H9 (cell line): ENCODE measurements at regions not wholly inside any gene's neighbourhood (a gene's known extent, or its start where the extent isn't known, plus 50 kb on each side); places are given as distances from the start of the nearest gene placed in this dataset.

Experiments
- DNase-seq: peaks from one replicate; pipeline ENCODE4 v3.0.0-alpha.2; 2017
- H2AFZ ChIP-seq: one replicate; pipeline ENCODE4 v1.6.1; 2013; ENCODE audit warnings: mild to moderate bottlenecking, low read length, control low read depth, moderate library complexity
- H2AK5ac ChIP-seq: 2 replicates; pipeline ENCODE4 v1.6.1; 2013; ENCODE audit warnings: low read length, control low read depth, mixed read lengths; ENCODE audit not compliant: insufficient read length
- H2BK120ac ChIP-seq: one replicate; pipeline ENCODE4 v1.6.1; 2013; ENCODE audit warnings: low read depth, mild to moderate bottlenecking, low read length, control low read depth, inconsistent platforms; ENCODE audit not compliant: poor library complexity, severe bottlenecking
- H2BK12ac ChIP-seq: 2 replicates; pipeline ENCODE4 v1.6.1; 2013; ENCODE audit warnings: low read length, control low read depth, mixed read lengths, low read depth; ENCODE audit not compliant: insufficient read length
- H2BK15ac ChIP-seq: 2 replicates; pipeline ENCODE4 v1.6.1; 2013; ENCODE audit warnings: low read depth, low read length, control low read depth
- H2BK20ac ChIP-seq: one replicate; pipeline ENCODE4 v1.6.1; 2013; ENCODE audit warnings: low read depth, mild to moderate bottlenecking, low read length, control low read depth, inconsistent platforms; ENCODE audit not compliant: poor library complexity, severe bottlenecking
- H2BK5ac ChIP-seq: 2 replicates; pipeline ENCODE4 v1.6.1; 2013; ENCODE audit warnings: low read length, control low read depth, mixed read lengths; ENCODE audit not compliant: insufficient read length
- H3K14ac ChIP-seq: 2 replicates; pipeline ENCODE4 v1.6.1; 2013; ENCODE audit warnings: low read length, control low read depth; ENCODE audit not compliant: insufficient read depth
- H3K18ac ChIP-seq: 2 replicates; pipeline ENCODE4 v1.6.1; 2013; ENCODE audit warnings: low read depth, mild to moderate bottlenecking, mixed read lengths, low read length, control low read depth; ENCODE audit not compliant: insufficient read length
- H3K23ac ChIP-seq: 2 replicates; pipeline ENCODE4 v1.6.1; 2013; ENCODE audit warnings: low read length, control low read depth, mixed read lengths, low read depth; ENCODE audit not compliant: insufficient read length
- H3K23me2 ChIP-seq: 2 replicates; pipeline ENCODE4 v1.6.1; 2013; ENCODE audit warnings: low read depth, mild to moderate bottlenecking, mixed read lengths, low read length, control low read depth; ENCODE audit not compliant: insufficient read length, poor library complexity, severe bottlenecking
- H3K27ac ChIP-seq: 2 replicates; pipeline ENCODE4 v1.5.1; 2013; ENCODE audit warnings: low read length, control low read depth, mixed read lengths, low read depth; ENCODE audit not compliant: insufficient read length
- H3K27me3 ChIP-seq: 2 replicates; pipeline ENCODE4 v1.6.1; 2013; ENCODE audit warnings: low read length, control low read depth, inconsistent platforms; ENCODE audit not compliant: insufficient read depth
- H3K4ac ChIP-seq: 2 replicates; pipeline ENCODE4 v1.6.1; 2013; ENCODE audit warnings: low read depth, mild to moderate bottlenecking, control low read depth, inconsistent platforms, low read length, moderate library complexity
- H3K4me1 ChIP-seq: 2 replicates; pipeline ENCODE4 v1.6.1; 2013; ENCODE audit warnings: low read length, control low read depth, inconsistent platforms; ENCODE audit not compliant: insufficient read depth
- H3K4me2 ChIP-seq: 2 replicates; pipeline ENCODE4 v1.6.1; 2013; ENCODE audit warnings: low read length, control low read depth, mixed read lengths; ENCODE audit not compliant: insufficient read length, insufficient read depth
- H3K56ac ChIP-seq: 2 replicates; pipeline ENCODE4 v1.6.1; 2013; ENCODE audit warnings: low read depth, mild to moderate bottlenecking, mixed read lengths, low read length, control low read depth; ENCODE audit not compliant: insufficient read length
- H3K79me1 ChIP-seq: 2 replicates; pipeline ENCODE4 v1.6.1; 2013; ENCODE audit warnings: low read depth, mild to moderate bottlenecking, moderate library complexity, low read length, control low read depth, inconsistent platforms; ENCODE audit not compliant: insufficient read depth, poor library complexity, severe bottlenecking
- H3K79me2 ChIP-seq: 2 replicates; pipeline ENCODE4 v1.6.1; 2013; ENCODE audit warnings: low read length, control low read depth, inconsistent platforms; ENCODE audit not compliant: insufficient read depth
- H3K9ac ChIP-seq: 2 replicates; pipeline ENCODE4 v1.6.1; 2013; ENCODE audit warnings: low read length, control low read depth, mixed read lengths; ENCODE audit not compliant: insufficient read length; ENCODE audit errors: extremely low read depth
- H3K9me3 ChIP-seq: one replicate; pipeline ENCODE4 v1.6.1; 2013; ENCODE audit warnings: low read depth, low read length, inconsistent platforms; ENCODE audit not compliant: control insufficient read depth
- H3T11ph ChIP-seq: one replicate; pipeline ENCODE4 v1.6.1; 2013; ENCODE audit warnings: mild to moderate bottlenecking, low read length, control low read depth, inconsistent platforms
- H4K20me1 ChIP-seq: one replicate; pipeline ENCODE4 v1.6.1; 2013; ENCODE audit not compliant: control insufficient read depth, insufficient read length, insufficient read depth
- H4K5ac ChIP-seq: 2 replicates; pipeline ENCODE4 v1.6.1; 2013; ENCODE audit warnings: low read depth, mild to moderate bottlenecking, mixed read lengths, low read length, control low read depth; ENCODE audit not compliant: insufficient read length
- H4K8ac ChIP-seq: replicated peaks from 2 replicates; pipeline ENCODE4 v1.6.1; 2013; ENCODE audit warnings: low read length, control low read depth, mixed read lengths, low read depth; ENCODE audit not compliant: insufficient read length
- H4K91ac ChIP-seq: 2 replicates; pipeline ENCODE4 v1.6.1; 2013; ENCODE audit warnings: low read depth, mild to moderate bottlenecking, moderate library complexity, mixed read lengths, low read length, control low read depth; ENCODE audit not compliant: insufficient read length
- H3K27ac Mint-ChIP-seq, 3 experiments: 2 replicates in 2 of 3; 3 replicates in 1 of 3; pipeline ENCODE4 v1.8.0; 2020 to 2021; ENCODE audit warnings: mixed read lengths in 3 of 3, mild to moderate bottlenecking in 1 of 3, moderate library complexity in 1 of 3
- H3K27me3 Mint-ChIP-seq: 2 replicates; pipeline ENCODE4 v1.8.0; 2021; ENCODE audit warnings: low read depth, mild to moderate bottlenecking, moderate library complexity, mixed read lengths
- H3K36me3 Mint-ChIP-seq, 3 experiments: 2 replicates in 2 of 3; 3 replicates in 1 of 3; pipeline ENCODE4 v1.8.0; 2020 to 2021; ENCODE audit warnings: low read depth in 3 of 3, mixed read lengths in 3 of 3; ENCODE audit not compliant: insufficient read depth in 1 of 3
- H3K4me1 Mint-ChIP-seq, 2 experiments: 2 replicates each; pipeline ENCODE4 v1.8.0; 2020; ENCODE audit warnings: mixed read lengths in 2 of 2
- H3K4me3 Mint-ChIP-seq, 2 experiments: 2 replicates in 1 of 2; 3 replicates in 1 of 2; pipeline ENCODE4 v1.8.0; 2020 to 2021; ENCODE audit warnings: mild to moderate bottlenecking in 2 of 2, mixed read lengths in 2 of 2, moderate library complexity in 1 of 2
- H3K9me3 Mint-ChIP-seq, 2 experiments: 2 replicates in 1 of 2; 3 replicates in 1 of 2; pipeline ENCODE4 v1.8.0; 2020; ENCODE audit warnings: mild to moderate bottlenecking in 2 of 2, mixed read lengths in 2 of 2, moderate library complexity in 1 of 2
- CTCF ChIP-seq: fragments of 200-600 bp; sonication (generic); conservative IDR thresholded peaks from 3 replicates; pipeline ENCODE4 v1.8.0; 2021; ENCODE audit warnings: antibody characterized with exemption, mild to moderate bottlenecking
- WGBS: extraction: QIAGEN DNeasy Blood & Tissue Kit; methylation state at CpG from one replicate; pipeline ENCODE4 v1.1.7; 2013; ENCODE audit warnings: missing lambda C conversion rate, low lambda C conversion rate, mixed read lengths; ENCODE audit not compliant: insufficient read length; ENCODE audit errors: extremely low coverage; 5-methylcytosine and 5-hydroxymethylcytosine counted together

- Histone ChIP-seq H3K9ac (no peak overlapping the region), H3K79me2 (no peaks in the 10 kb centered on the region), H3K27ac (no peak overlapping the region), H2BK15ac (no peak overlapping the region), H3K79me1 (no peaks in the 10 kb centered on the region), H3K9me3 (no peaks in the 10 kb centered on the region), H3K14ac (no peak overlapping the region), H4K91ac (no peak overlapping the region), H3K4me1 (peaks cover 13% of the 10 kb centered on the region; the same call in 1 of the 2 replicates), H2BK120ac (no peak overlapping the region), H2BK5ac (no peak overlapping the region), H2AFZ (no peak overlapping the region), H2BK12ac (no peak overlapping the region), H3K56ac (no peak overlapping the region), H3K18ac (no peak overlapping the region), H3K4me2 (no peak overlapping the region), H3T11ph (no peak overlapping the region), H3K23ac (no peak overlapping the region), H2AK5ac (no peak overlapping the region), H4K8ac (no peak overlapping the region), H4K20me1 (no peaks in the 10 kb centered on the region), H3K27me3 (no peaks in the 10 kb centered on the region), H4K5ac (no peak overlapping the region), H3K23me2 (no peaks in the 10 kb centered on the region), H2BK20ac (no peak overlapping the region), H3K4ac (no peak overlapping the region)
- Mint-ChIP-seq H3K9me3 (no peaks in the 10 kb centered on the region), H3K27ac (peak overlapping the region in 1 of 3 experiments; percentile 57; a peak in 1 of 7 replicates), H3K4me3 (no peak overlapping the region), H3K36me3 (no peaks in the 10 kb centered on the region), H3K27me3 (no peaks in the 10 kb centered on the region; the same call in 1 of the 2 replicates), H3K4me1 (peaks cover 40 to 47% of the 10 kb centered on the region in 2 experiments)
- DNase-seq, result no peak
- no peak for TF ChIP-seq CTCF
- no CpG with 5 or more reads among the region's 8 CpGs for WGBS
Observed at GRCh38 chr12:75705749-75706711, 194.6 kb upstream of the KRR1 start.
